GM21528 (cell line): ENCODE measurements at regions not wholly inside any gene's neighbourhood (a gene's known extent, or its start where the extent isn't known, plus 50 kb on each side); places are given as distances from the start of the nearest gene placed in this dataset.

Source experiments
- ATAC-seq: cut with Tn5 transposase; IDR thresholded peaks from one replicate; pipeline ENCODE4 v1.9.1; 2021; ENCODE audit warnings: mild to moderate bottlenecking, moderate library complexity; ENCODE audit not compliant: unreplicated experiment, low FRiP score

- ATAC-seq, result no peak
Measured at GRCh38 chr2:168373468-168373867, 82.6 kb upstream of the CERS6 start.

GRCh38 chr2:168375195-168375798, 80.8 kb upstream of the CERS6 start:
- ATAC-seq, result no peak

- ATAC-seq, result no peak
Measured at GRCh38 chr2:168378960-168379669, 77.0 kb upstream of the CERS6 start.

- ATAC-seq, result no peak
Measured at GRCh38 chr2:168380500-168380899, 75.6 kb upstream of the CERS6 start.

- ATAC-seq, result no peak
Measured at GRCh38 chr2:168392024-168392423, 64.0 kb upstream of the CERS6 start.

- no peak for ATAC-seq
Measured at GRCh38 chr2:168392797-168393196, 63.3 kb upstream of the CERS6 start.

- ATAC-seq, result no peak
Measured at GRCh38 chr2:168394262-168394661, 61.8 kb upstream of the CERS6 start.

- ATAC-seq, result no peak
Measured at GRCh38 chr2:168396131-168396530, 59.9 kb upstream of the CERS6 start.

GRCh38 chr2:168397629-168398028, 58.4 kb upstream of the CERS6 start:
- ATAC-seq, result no peak

- ATAC-seq, result no peak
Measured at GRCh38 chr2:168401048-168401556, 55.0 kb upstream of the CERS6 start.

GRCh38 chr2:168401771-168402170, 54.3 kb upstream of the CERS6 start:
- no peak for ATAC-seq

- no peak for ATAC-seq
Measured at GRCh38 chr2:168402531-168402930, 53.5 kb upstream of the CERS6 start.

GRCh38 chr2:168403736-168404135, 52.3 kb upstream of the CERS6 start:
- ATAC-seq, result no peak

- ATAC-seq, result no peak
Measured at GRCh38 chr2:168404764-168405163, 51.3 kb upstream of the CERS6 start.
